Activated T-helper 1 cell treated with Interleukin-2 at 50 U/mL for 16 hours (primary cell): ENCODE measurements at regions not wholly inside any gene's neighbourhood (a gene's known extent, or its start where the extent isn't known, plus 50 kb on each side); places are given as distances from the start of the nearest gene placed in this dataset.
"Not testable (repeated sequence)": the region's sequence is repeated elsewhere in the genome, so short reads cannot be mapped to it uniquely, and the experiment has no call there.

Experiments
- DNase-seq: peaks from one replicate; pipeline ENCODE4 v3.0.0-alpha.2; 2020; ENCODE audit warnings: low read depth

DNA sequence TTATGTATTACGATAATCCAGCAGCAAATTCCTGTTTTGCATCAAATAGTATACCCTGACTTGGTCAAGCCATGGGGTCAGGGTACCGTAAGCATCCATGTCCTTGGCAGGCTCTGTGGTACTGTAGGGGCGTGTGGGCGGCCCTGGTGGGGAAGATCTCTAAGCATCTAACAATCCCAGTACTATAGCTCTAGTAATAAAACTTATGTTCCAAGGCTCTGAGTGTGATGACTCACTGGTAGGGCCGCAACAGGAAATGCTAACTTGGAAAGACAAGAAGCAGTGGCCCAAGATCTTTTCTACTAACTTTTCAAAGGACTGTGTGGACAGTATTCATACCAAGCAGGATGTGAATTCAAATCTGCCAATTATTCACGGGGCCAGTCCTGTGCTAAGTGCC lies 63.8 kb downstream of the CLEC18A start:
- not testable (repeated sequence) for DNase-seq

DNA sequence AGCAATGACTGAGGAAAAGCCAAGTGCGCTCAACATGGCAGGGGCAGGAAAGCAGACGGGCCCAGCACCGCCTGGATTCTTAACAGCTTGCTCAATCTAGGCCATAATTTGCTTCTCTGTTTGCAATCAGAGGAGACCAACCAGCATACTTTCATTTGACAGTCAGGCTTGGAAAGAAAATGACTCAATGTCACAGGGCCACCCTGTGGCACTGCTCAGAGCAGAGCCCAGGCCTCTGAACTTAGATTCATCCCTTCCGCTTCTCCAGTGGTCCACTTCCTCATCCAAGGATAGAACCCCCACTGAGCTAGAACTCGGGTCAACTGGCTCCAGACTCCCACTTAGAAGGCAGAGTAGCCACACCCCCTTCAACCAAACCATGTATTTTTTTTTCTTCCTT lies 65.6 kb downstream of the CLEC18A start:
- DNase-seq, result not testable (repeated sequence)

DNA sequence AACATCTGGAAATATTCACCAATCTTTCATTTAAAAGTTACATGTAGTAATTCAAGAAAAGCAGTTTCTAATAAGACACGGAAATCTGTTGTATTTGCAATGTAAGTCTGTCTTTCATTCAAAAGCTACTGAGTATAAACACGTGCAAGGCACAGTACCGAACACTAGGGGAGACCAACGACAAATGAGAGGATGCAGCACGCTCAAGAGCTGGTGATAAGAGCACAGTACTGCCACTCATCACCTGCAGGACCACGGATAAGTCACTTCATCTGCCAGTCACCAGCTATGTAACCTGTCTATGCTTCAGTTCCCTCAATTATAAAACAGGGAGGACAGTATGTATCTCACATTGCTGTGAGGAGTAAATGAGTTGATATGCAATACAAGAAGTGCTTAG lies 67.1 kb downstream of the CLEC18A start:
- DNase-seq, result peak; percentile 22

DNA sequence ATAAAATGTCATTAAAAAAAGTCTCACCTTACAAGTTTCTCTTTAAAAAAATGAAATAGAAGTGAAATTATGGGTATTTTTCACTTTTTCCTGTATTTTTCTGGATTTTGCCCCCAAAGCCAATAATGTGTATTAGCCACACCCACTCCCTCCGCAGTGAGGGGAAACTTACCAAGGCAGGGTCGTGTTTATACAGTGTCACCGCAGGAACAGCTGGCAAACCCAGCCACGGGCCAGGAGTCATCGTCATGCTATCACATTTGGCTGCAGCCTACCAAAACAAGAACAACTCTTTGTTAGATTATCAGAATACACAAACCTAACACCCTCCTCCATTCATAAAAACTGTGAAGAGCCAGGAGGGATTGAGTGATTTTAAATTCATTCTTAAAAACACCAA lies 72.1 kb downstream of the CLEC18A start:
- not testable (repeated sequence) for DNase-seq

DNA sequence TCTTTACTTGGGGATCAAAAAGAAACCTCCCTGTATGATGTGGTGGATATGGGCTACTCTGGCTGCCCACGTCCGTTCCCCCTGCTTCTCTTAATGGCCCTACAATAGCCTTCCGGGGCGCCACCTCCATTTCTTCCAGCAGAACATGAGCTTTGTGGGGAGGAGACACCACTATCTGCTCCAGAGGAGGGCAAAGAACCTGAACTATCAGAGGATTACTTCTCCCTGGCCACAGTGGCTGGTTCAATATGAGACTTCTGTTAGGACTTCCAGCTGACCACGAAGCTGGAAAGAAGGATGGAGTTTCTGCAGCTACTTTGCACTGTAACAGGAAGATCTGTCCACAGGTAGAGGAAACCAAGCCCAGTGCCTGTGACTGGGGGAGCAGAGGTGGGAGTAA lies 72.8 kb downstream of the CLEC18A start:
- not testable (repeated sequence) for DNase-seq

DNA sequence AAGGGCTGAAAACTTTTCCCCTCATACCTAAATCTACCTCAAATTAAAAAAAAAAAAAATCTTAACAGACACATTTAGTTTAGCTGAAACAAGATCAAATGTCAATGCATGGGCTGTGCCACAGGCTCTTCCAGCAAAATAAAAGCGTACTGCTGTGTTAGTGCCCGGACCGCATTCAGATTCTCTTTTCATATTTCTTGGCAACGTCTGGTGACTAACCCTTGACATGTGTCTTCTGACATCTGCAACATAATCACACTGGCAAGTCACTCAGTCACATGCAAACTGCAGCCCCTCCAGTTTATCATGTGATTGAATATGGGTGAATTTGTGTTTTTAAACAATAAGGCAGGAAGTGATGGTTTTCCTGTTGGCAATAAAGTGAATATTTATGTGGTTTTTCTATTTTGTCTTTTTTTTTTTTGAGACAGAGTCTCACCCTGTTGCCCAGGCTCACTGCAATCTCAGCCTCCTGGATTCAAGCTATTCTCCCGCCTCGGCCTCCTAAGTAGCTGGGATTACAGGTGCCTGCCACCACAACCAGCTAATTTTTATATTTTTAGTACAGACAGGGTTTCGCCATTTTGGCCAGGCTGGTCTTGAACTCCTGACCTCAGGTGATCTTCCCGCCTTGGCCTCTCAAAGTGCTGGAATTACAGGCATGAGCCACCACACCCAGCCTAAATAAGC lies 75.2 kb downstream of the CLEC18A start:
- peak; percentile 13 for DNase-seq

DNA sequence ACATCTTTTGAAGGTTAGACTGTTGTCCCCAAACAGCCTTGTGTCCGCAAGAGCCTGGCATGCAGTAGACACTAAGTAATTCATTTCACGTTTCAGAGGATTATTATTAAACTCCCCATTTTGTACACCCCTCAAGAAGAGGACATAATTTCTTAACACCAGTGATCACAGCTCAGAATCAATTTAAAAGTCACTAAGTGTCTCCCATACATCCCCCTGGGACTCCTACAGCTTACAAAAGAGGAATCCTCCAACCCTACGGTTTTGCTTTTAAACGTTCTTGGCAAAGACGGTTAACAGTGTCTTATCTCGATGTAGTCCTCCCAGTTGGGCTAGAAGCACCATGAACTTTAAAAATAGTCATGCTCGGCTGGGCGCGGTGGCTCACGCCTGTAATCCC lies 81.2 kb upstream of the PDPR start:
- DNase-seq, result not testable (repeated sequence)

DNA sequence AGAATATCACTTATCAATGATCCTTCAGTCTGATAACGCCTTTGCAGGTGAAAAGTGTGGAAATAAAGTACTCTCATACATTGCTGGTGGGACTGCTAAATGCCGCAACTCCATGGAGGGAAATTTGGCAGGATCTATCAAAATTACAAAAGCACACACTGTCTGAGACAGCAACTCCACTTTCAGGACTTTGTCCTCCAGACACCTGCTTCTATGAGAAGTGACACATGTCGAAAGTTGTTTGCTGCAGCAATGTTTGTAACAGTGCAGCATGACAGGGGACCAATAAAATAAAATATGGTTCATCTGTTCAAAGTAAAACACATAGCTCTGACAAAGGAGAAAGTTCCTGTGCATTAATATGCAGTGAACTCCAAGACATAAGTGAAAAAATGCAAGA lies 76.2 kb upstream of the PDPR start:
- DNase-seq, result not testable (repeated sequence)

DNA sequence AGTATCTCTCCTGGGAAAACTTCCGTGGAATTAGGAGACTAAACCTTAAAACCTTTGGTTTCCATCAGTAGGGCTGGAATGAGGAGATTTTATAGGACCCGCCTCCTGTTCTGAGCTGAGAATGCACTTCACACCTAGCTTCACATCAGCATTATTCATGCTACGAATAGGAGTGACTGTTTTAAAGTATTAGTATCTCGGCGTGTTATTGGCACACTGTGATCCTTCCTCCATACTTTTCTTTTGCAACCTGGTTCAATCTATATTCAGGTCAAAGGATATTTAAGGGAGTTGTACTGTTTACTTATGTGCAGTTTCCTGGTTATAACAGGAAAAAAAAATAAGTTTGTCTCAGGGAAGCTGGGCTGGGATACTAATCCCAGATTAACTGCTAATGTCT lies 73.6 kb upstream of the PDPR start:
- not testable (repeated sequence) for DNase-seq

DNA sequence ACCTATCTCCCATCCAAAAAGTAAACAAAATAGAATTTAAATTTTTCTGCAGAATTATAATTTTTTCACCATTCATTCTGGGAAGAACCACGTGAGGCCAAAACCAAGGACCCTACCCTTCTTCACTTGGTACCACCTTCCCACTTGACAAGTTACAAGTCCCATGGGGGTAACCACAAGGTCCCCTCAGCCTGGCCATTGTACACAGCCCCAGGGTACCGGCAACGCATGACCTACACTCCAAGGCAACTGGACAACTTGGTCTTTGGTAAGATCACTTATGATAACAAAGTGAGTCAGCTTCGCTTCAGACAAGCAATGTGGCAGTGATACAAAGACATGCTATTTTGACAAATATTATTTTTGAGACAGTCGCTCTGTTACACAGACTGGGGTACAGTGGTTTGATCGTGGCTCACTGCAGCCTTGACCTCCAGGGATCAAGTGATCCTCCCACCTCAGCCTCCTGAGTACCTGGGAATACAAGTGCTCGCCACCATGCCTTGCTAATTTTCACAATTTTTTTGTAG lies 70.5 kb upstream of the PDPR start:
- not testable (repeated sequence) for DNase-seq

DNA sequence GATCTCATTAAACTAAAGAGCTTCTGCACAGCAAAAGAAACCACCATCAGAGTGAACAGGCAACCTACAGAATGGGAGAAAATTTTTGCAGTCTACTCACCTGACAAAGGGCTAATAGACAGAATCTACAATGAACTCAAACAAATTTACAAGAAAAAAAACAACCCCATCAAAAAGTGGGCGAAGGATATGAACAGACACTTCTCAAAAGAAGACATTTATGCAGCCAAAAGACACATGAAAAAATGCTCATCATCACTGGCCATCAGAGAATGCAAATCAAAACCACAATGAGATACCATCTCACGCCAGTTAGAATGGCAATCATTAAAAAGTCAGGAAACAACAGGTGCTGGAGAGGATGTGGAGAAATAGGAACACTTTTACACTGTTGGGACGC lies 67.6 kb upstream of the PDPR start:
- DNase-seq, result not testable (repeated sequence)

DNA sequence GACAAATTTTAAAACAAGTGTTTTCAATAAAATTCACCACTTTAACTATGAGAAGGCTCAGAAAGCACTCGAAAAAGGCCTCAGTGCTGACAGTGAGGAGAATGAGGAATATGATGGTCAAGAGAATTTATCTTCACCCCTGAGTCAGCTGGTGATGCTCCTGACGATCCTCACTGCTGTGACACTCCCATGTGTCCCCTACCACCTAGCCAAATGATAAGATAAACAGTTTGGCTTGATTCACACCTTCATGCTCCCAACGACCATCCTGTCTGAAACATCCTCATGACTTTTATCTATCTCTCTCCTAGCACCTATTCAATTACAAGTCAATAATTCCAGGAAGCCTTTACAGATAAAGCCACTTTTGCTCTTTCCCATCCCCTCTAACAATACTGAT lies 66.0 kb upstream of the PDPR start:
- DNase-seq, result not testable (repeated sequence)

DNA sequence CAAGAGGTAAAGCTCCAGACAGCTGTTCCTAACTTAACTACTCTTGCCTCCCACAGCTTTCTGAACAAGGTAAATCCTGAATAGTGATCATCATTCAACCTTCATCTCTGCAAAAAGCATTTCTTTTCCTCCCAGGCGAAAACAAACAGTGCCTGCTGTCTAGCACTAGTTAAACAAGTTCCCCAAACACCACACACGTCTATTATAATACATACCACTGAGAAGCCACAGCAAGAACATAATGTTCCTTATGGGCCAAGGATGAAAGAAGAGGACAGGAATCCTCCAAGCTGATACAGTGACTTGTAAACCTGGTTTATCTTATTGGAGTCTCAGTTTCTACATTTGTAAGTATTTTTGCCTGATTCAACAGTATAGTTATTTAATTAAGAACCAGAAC lies 56.1 kb upstream of the PDPR start:
- DNase-seq, result not testable (repeated sequence)

DNA sequence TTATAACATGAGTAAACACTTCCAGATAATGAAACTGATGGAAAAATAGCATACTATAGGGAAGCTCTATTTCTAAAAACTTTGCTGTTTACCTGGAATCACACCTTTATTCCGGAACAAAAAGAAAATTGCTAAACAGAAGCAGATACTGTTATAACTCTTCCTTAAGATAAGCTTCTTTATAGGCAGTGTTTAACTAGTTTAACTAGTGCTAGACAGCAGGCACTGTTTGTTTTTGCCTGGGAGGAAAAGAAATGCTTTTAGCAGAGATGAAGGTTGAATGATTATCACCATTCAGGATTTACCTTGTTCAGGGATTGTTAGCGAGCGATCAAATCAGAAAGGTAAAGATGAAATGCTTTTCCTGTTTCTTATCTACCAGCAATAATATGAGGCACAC lies 54.7 kb upstream of the PDPR start:
- not testable (repeated sequence) for DNase-seq

DNA sequence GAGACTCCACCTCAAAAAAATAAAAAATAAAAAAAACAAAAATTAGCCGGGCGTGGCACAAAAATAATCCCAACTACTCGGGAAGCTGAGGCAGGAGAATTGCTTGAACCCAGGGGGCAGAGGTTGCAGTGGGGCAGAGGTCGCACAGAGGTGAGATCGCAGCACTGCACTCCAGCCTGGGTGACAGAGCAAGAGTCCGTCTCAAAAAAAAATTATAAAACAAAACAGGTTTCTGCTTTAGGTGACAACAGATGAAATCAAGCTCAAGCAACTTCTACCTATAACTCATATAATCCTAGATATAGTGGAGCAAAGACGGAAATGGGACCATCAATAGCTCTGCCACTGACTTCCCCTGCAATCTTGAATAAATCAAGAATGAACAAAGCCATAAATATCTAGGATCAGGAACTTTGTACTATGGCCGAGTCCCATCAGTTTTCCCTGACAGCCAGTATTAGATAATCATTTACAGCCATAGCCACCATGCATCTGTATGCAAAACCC lies 53.6 kb upstream of the PDPR start:
- DNase-seq, result not testable (repeated sequence)

DNA sequence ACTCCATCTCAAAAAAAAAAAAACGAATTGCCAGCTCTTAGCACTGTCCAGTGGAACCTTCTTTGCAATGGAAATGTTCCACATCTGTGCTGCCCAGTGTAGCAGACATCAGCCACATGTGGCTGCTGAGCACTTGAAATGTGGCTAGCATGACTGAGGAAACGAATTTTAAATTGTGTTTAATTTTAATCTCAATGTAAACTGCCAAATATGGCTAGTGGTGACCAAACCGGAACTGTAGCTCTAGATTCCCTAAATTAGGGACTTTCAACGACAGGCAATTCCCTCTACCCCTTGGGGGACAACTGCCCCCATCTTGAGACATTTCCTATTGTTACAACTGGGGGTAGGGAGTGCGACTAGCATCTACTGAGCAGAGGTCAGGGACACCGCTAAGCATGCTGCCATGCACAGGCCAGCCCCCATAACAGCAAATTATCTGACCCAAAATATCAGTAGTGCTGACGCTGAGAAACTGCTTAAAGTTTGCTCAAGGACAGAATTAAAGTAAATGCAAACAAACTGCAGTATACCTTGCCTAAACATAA lies 52.4 kb upstream of the PDPR start:
- DNase-seq, result not testable (repeated sequence)

DNA sequence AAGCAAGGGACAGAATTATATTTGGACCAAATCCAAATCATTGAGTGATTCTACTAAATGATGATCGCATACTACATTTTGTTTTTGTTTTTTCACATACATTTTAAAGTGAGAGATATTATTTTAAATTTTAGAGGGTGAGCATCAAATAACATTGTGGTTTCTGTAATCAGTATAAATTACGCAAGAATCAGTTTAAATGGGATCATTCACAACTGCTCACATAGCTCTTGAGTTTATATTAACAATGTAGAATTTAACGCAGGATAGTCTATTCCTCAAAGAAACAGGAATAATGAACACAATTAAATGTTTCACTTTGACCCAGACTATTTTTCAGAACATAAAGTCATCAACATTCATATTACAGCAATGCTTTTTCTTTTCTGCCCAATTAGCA lies 51.2 kb upstream of the PDPR start:
- DNase-seq, result not testable (repeated sequence)
